GM18499 (cell line): ENCODE measurements at regions not wholly inside any gene's neighbourhood (a gene's known extent, or its start where the extent isn't known, plus 50 kb on each side); places are given as distances from the start of the nearest gene placed in this dataset.
"Not testable (repeated sequence)": the region's sequence is repeated elsewhere in the genome, so short reads cannot be mapped to it uniquely, and the experiment has no call there.

Experiments used
- ATAC-seq: cut with Tn5 transposase; IDR thresholded peaks from one replicate; pipeline ENCODE4 v1.9.1; 2021; ENCODE audit warnings: moderate number of reproducible peaks; ENCODE audit not compliant: insufficient read depth, unreplicated experiment

- ATAC-seq, result no peak
Observed at GRCh38 chr2:187857826-187858225, 303.6 kb upstream of the TFPI start.

- ATAC-seq, result no peak
Observed at GRCh38 chr2:187862715-187863114, 308.5 kb upstream of the TFPI start.

- ATAC-seq, result no peak
Observed at GRCh38 chr2:187865025-187865424, 310.8 kb upstream of the TFPI start.

GRCh38 chr2:187867165-187867564, 312.9 kb upstream of the TFPI start:
- no peak for ATAC-seq

GRCh38 chr2:187869195-187869594, 315.0 kb upstream of the TFPI start:
- ATAC-seq, result no peak

- no peak for ATAC-seq
Observed at GRCh38 chr2:187871506-187871905, 317.3 kb upstream of the TFPI start.

- no peak for ATAC-seq
Observed at GRCh38 chr2:187873132-187873531, 318.9 kb upstream of the TFPI start.

- no peak for ATAC-seq
Observed at GRCh38 chr2:187874786-187875185, 320.6 kb upstream of the TFPI start.

GRCh38 chr2:187875261-187876141, 321.3 kb upstream of the TFPI start:
- no peak for ATAC-seq

- no peak for ATAC-seq
Observed at GRCh38 chr2:187876554-187876953, 322.3 kb upstream of the TFPI start.

GRCh38 chr2:187877391-187877790, 323.2 kb upstream of the TFPI start:
- no peak for ATAC-seq

- ATAC-seq, result no peak
Observed at GRCh38 chr2:187878112-187878511, 323.9 kb upstream of the TFPI start.

- no peak for ATAC-seq
Observed at GRCh38 chr2:187879491-187879890, 325.3 kb upstream of the TFPI start.

- no peak for ATAC-seq
Observed at GRCh38 chr2:187884003-187884402, 329.8 kb upstream of the TFPI start.

GRCh38 chr2:187890690-187891089, 336.5 kb upstream of the TFPI start:
- no peak for ATAC-seq

- no peak for ATAC-seq
Observed at GRCh38 chr2:187900021-187900420, 345.8 kb upstream of the TFPI start.

GRCh38 chr2:187906021-187906420, 351.8 kb upstream of the TFPI start:
- no peak for ATAC-seq

GRCh38 chr2:187910922-187911321, 356.7 kb upstream of the TFPI start:
- not testable (repeated sequence) for ATAC-seq

GRCh38 chr2:187912950-187913349, 358.7 kb upstream of the TFPI start:
- no peak for ATAC-seq

- no peak for ATAC-seq
Observed at GRCh38 chr2:187915810-187916209, 361.6 kb upstream of the TFPI start.

GRCh38 chr2:187916799-187917198, 362.6 kb upstream of the TFPI start:
- no peak for ATAC-seq

- ATAC-seq, result no peak
Observed at GRCh38 chr2:187917535-187917934, 363.3 kb upstream of the TFPI start.
